22Rv1 (cell line): ENCODE measurements at regions not wholly inside any gene's neighbourhood (a gene's known extent, or its start where the extent isn't known, plus 50 kb on each side); places are given as distances from the start of the nearest gene placed in this dataset.

ENCODE experiments used
- H3K27ac ChIP-seq: fragments of 450-650 bp; 2 replicates; pipeline ENCODE4 v1.5.1; 2017
- ZFX ChIP-seq: fragments of 450-650 bp; IDR thresholded peaks from 2 replicates; pipeline ENCODE4 v1.6.1; 2017; ENCODE audit warnings: antibody characterized with exemption, borderline replicate concordance
- TF ChIP-seq, protein P1 (sequence below): fragments of 450-650 bp; IDR thresholded peaks from 2 replicates; pipeline ENCODE4 v1.5.1; 2017; ENCODE audit warnings: mild to moderate bottlenecking

DNA sequence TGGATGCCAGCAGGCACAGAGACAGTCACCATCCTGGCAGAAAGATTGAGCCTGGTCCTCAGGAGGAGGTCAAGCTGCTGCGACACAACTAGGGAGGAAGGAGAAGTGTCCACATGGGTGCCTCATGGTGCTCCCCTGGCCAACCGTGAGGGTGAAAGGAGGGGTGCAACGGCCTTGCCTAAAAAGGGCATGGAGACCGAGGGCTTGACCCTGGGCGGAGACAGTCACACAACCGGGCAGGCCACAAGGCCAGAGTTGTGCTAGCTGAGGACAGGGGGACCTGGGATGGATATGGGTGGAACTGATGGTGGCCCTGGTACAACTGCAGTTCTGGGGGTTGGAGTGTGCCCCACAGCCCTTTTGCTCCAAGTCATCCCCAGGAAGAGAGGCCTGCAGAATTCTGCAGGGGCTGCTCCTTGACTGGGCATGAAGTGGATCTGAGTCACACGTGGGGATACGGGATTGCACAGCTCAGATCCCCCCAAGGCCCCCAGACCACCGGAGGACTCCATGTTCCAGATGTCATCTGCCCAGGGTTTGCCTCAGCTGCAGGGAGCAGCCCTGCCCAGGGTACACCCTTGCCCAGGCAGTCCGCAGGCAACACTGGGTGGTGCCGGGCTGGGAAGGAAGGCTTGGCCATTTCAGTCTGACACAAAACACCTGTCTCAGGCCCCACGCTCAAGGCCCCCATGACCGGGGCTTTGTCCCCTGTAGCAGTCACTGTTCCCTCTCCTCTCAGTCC, 602.3 kb upstream of the MGMT start:
- TF ChIP-seq, protein P1, sequence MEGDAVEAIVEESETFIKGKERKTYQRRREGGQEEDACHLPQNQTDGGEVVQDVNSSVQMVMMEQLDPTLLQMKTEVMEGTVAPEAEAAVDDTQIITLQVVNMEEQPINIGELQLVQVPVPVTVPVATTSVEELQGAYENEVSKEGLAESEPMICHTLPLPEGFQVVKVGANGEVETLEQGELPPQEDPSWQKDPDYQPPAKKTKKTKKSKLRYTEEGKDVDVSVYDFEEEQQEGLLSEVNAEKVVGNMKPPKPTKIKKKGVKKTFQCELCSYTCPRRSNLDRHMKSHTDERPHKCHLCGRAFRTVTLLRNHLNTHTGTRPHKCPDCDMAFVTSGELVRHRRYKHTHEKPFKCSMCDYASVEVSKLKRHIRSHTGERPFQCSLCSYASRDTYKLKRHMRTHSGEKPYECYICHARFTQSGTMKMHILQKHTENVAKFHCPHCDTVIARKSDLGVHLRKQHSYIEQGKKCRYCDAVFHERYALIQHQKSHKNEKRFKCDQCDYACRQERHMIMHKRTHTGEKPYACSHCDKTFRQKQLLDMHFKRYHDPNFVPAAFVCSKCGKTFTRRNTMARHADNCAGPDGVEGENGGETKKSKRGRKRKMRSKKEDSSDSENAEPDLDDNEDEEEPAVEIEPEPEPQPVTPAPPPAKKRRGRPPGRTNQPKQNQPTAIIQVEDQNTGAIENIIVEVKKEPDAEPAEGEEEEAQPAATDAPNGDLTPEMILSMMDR: no peak
- no peak for TF ChIP-seq ZFX
- H3K27ac ChIP-seq: no peak overlapping the region

- H3K27ac ChIP-seq: no peak overlapping the region
Observed at GRCh38 chr10:128865436-128866195, 601.4 kb upstream of the MGMT start.

DNA sequence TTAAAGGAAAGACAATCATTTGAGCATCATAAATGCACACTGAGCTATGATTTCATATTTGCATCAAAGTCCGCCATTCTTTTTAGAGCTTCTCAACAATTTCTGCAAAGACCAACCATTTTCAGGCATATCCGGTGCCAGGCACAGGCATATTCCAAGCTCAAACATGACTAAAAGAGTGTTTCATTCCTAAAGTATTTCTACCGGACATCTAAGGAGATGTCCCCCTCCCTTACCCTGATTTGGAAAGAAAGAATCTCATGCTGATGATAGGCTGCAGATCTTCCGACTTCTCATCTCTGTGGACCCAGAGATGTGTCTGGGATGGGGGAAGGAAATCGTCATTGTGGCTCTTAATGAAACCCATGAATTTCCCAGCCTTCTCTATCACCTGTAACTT, 600.5 kb upstream of the MGMT start:
- no peak overlapping the region for H3K27ac ChIP-seq
- TF ChIP-seq, protein P1: no peak
- TF ChIP-seq ZFX: no peak

More at GRCh38 chr10:128865436-128866195, 601.4 kb upstream of the MGMT start:
- no peak for TF ChIP-seq ZFX
- TF ChIP-seq, protein P1: no peak

DNA sequence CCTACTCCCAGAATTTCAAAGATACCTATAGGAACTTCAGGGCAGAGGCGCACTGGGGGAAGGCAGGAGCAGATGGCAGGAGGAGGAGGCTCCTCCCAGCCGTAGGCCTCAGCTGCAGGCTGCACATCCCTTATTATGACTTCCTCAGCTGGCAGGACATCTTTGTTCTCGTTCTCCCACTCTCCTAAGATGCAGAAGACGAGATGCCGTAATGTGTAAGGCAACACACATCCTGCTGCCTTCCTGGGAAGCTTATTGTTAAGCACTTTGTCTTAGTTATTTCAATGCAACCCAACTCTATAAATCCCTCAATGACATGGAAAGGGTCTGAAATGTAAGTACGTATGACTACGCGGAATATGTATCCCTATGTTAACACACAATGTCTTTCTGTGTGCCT, 599.8 kb upstream of the MGMT start:
- no peak for TF ChIP-seq ZFX
- TF ChIP-seq, protein P1: no peak

GRCh38 chr10:128867819-128868218, 599.2 kb upstream of the MGMT start:
- TF ChIP-seq ZFX: no peak
- TF ChIP-seq, protein P1: no peak
- H3K27ac ChIP-seq: no peak overlapping the region

More for the DNA sequence above, 599.8 kb upstream of the MGMT start:
- H3K27ac ChIP-seq: no peak overlapping the region

DNA sequence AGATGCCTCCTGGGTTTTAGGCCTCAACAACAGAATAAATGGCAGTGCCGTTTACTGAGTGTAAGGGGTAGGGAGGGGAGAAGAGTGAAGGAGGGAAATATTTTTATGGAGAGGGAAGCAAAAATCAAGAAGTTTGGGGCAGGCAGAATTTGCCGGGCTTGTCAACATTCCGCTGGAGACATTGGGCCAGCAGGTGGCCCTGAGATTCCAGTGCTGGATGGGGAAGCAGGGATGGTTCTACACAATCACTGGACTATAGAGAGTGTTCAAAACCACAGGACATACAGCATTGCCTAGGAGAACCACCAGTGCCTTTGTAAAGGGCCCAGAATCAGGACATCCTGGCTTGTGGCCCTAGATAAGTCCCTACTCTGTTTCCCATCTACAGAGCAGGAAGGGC, 598.6 kb upstream of the MGMT start:
- TF ChIP-seq, protein P1: no peak
- no peak for TF ChIP-seq ZFX
- no peak overlapping the region for H3K27ac ChIP-seq
